NCI-H82 treated with DMSO at 0.1 percent for 48 hours (cell line): ENCODE measurements at regions not wholly inside any gene's neighbourhood (a gene's known extent, or its start where the extent isn't known, plus 50 kb on each side); places are given as distances from the start of the nearest gene placed in this dataset.
"Not testable (repeated sequence)": the region's sequence is repeated elsewhere in the genome, so short reads cannot be mapped to it uniquely, and the experiment has no call there.

Experiments
- DNase-seq: peaks from one replicate; lab custom pipeline; 2025; ENCODE audit not compliant: unreplicated experiment; lab: John Stamatoyannopoulos, UW

DNA sequence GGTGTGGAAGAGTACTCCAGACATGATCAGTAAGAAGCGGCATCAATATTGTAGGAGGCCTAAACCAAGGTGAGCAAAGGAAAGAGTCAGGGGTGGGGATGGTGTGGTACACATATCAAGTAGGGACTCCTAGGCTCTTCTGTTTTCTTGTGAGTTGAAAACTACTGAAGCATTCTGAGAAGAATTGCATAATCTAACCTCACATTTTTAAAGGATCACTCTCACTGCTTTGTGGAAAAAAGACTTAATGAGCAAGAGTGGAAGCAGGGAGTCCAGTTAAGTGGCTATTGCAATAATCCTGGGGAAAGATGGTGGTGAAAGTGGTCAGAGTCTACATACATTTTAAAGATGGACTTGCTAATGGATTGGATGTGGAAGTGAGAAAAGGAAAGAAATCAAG is 899.5 kb upstream of the FAM98A start:
- DNase-seq, result no peak

DNA sequence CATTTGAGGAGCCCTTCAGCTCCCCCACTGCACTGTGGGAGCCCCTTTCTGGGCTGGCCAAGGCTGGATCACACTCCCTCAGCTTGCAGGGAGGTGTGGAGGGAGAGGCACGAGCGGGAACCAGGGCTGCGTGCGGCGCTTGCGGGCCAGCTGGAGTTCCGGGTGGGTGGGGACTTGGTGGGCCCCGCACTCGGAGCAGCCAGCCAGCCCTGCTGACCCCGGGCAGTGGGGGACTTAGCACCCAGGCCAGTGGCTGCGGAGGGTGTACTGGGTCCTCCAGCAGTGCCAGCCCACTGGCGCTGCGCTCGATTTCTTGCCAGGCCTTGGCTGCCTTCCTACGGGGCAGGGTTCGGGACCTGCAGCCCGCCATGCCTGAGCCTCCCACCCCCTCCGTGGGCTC is 895.1 kb upstream of the FAM98A start:
- not testable (repeated sequence) for DNase-seq

DNA sequence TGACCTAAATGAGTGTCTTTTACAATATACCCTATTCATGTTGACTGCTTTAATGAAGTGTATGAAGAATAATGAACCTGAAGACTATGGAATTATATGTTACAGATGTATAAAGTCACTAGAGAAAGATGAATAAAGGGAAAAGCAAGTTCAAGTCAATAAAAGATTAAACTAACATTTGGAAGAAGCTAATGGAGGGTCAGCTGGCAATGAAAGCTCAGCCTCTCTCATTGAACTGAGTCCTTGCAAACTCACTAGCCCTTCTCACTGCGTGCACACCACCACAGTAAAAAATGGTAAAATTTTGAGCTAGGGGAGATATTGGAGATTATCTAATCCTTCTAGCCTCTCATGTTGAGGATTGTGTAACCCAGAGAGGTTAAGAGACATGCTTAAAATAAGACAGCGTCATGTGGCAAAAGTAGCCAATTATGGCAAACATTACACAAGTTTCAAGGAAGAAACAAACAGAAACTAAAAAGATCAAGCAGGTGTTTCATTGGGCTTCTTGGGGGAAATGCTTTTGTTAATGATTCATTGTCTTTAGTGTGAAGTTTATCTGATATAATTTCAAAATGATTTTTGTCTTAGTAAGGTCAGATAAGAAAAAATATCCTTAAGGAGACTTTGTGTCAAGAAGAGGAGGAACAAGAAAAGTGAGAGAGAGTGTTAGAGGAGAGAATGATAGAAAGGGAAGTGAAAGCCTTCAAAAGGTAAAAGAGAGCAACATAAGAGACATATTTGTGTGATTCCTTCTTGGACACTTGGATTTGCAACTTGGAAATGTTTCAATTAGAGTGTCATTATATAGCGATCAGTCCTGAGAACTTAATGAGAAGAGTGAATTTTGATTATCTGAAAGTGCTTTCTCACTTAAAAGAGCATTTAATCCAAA is 893.7 kb upstream of the FAM98A start:
- DNase-seq, result no peak

DNA sequence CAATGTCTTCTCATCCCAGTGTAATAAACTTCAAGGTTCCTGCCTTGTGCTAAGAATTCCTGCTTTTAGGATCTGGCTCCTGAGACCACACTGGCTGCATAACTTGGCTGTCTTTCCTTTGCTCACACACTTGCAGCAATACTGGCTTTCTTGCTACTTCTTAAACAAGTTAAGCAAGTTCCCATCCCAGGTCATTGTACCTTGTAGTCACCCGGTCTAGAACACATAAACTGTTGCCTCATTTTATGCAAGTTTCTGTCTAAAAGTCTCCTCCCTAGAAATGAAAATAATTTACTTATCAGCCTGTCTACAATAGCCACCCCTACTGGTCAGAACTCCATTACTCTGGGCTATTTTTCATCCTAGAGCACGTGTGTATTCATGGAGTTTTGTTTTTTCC is 887.9 kb upstream of the FAM98A start:
- no peak for DNase-seq

DNA sequence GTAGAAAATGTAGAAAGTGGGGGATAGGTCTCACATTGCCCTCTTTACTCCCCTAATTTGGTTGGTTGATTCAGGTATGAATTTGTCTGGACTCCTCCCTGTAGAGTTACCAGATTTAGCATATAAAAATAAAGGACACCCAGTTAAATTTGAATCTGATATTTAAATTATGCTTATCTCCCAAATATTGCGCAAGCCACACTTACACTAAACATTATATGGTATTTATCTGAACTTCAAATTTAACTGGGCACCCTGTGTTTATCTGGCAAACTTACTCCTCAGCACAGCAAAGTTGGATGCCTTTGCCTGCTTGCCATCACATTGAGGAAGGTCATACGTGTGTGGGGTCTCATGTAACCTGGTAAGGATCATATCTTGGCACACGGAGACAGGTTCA is 882.4 kb upstream of the FAM98A start:
- no peak for DNase-seq

DNA sequence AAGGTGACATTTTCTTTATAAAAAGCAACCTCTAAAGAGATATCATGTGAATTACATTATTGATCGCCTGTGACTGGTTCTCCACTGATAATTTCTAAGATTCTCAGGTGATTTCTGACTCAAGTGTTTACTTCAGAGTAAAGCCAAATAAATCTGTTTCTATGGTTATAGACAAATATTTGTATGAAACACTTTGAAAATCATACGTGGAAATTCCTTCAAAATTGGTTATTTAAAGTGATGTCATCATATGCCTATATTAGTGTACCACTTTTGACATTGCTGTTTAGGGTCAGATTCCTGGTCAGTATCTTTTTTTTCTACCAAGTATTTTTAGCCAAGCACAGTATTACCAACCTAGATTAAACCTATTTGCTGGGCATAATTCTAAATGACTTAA is 881.3 kb upstream of the FAM98A start:
- no peak for DNase-seq

DNA sequence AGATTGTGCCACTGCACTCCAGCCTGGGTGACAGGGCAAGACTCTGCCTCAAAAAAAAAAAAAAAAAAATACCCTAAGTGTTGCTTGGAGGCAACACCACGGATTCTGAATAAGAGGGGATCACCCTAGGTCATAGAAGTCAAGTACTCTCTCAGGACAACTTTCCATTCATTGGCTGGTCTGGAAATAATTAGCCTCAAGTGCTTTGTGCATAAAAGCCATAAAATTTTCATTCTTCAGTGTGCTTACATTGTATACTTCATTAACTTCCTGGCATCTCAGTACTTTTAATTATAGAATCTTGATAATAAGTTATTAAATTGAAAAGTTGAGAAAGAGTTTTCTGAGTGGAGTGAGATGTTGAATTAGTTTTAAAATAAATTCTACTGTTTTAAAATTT is 876.1 kb upstream of the FAM98A start:
- no peak for DNase-seq

DNA sequence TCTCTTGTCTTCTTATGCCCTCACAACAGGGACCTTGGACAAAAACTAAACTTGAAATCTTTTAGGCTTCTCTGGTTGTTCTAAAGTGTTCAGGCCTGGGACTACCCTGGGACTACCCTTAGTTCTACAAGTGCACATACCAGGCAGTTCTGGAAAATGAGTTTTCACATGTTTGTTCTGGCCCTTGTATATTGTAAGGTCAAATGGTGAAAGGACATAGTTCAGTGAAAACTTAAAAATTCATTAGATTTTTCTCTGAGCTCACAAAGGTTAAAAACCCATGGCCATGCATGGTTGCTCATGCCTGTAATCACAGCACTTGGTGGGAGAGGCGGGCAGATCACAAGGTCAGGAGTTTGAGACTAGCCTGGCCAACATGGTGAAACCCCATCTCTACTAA is 875.5 kb upstream of the FAM98A start:
- DNase-seq, result no peak

DNA sequence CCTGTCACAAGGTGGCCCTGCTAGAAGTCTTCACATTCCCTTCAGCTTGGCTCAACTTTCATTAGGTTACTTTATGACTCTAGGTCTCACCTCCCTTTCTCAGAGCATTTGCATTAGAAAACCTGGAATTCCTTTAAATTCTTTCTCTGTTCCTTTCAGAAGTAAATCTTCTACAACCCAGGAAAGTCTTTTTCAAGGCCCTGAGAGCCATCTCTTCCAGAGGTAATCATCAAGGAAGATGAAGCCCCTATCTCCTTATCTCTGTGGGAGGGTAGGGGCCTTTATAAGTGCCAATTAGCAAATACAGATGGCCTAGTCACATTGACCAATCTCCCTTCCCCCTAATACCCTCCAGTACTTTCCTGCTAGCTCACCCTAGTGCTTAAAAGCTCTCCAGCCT is 848.0 kb upstream of the FAM98A start:
- no peak for DNase-seq

DNA sequence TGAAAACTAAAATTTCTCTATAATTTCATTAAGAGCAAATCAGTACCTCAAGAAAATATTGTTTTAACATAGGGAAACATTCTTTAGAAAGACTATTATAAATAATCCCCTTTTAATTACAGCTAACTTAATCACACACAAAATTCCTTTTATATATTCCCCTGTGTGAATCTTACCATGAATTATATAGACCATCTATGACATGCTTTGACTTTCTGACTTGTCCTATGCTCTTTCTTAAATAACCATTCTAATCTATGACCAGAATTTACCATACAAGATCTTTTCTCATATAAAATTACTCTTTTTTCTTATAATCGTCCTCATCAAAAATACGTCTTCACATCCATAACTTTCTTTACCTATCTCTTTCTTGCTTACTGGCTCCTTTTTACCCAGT is 824.2 kb upstream of the FAM98A start:
- no peak for DNase-seq

DNA sequence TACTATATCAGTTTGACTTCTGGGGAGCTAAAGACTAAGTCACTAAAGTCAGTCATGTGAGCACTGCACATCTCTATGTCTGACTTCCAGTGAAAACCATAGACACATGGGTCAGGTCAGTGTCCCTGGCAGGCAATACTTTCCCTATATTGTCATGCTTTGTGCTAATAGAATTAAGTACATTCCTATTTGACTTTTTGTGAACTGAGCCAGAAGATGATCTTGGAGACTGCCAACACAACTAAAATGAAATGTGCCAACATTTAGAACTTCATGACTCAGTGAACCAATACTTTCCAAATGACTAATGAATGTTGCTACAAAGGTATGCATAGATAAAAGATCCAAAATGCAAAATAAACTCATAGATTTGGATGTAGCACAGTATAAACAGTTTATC is 820.8 kb upstream of the FAM98A start:
- no peak for DNase-seq

DNA sequence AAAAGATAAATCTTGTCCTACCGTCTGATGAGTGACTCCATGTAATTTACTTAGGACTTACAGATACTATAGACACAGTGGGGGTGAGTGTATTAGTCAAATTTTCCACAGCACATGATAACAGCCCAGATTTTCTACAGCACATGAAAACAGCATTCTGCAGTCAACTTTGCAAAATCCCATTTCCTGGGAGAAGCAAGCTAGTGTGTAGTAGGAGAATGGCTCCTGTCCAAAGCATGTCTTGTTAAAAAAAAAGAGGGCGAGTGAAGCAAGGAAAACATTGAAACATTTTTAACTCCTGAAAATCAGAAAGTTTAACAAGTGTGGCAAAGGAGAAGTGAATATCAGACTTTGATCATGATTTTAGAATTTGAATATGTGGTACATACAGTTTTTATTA is 817.8 kb upstream of the FAM98A start:
- DNase-seq, result no peak

DNA sequence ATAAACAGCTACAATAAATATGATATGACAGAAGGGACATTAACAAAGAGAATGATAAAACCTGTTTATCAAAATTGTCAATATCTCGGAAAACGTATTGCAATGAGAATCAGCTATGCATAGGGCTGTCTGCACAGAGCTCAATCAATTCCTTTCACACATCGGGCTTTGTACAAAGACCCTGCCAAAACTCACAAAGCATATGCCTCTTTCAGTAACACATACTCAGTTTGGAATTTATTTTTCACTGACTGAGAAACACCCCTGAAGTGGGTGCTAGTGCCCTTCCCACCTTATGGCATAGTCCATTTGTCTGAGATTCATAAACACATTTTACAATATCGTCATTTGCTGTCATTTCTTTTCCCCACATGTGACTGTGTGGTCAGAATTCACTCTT is 815.8 kb upstream of the FAM98A start:
- no peak for DNase-seq

DNA sequence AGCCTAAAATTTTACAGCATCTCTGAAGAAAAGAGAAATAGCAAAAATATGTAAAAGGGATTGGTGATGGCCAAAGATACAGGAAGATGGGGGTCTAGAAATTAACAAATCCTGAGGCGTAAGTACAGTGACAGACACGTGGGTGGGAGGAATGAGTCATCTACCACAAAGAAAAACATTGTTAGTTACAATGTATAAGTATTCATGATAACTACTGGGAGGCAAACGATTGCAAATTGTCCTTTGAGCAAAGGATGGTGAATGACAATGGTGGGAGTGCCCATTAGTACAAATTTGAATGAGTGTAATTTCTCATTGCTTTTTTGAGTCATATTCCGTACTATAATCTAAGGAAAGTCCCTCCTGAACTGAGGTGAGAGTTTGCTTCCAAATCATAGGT is 809.0 kb upstream of the FAM98A start:
- DNase-seq, result no peak

DNA sequence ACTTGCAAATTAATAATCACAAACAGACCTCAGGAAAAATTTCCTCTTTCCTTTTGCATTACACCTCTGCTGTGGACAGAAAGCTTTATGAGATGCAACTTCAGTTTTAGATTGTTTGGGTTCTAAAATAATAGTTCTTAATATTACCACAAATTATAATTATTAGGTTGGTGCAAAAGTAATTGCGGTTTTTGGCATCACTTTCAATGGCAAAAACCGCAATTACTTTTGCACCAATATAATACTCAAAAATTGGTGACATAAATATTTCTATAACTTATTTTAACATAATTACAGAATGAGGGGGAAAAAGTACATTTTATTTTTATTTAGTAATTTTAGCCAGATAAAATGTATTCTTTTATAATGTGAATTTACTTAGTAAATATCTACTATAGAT is 804.4 kb upstream of the FAM98A start:
- DNase-seq, result no peak

DNA sequence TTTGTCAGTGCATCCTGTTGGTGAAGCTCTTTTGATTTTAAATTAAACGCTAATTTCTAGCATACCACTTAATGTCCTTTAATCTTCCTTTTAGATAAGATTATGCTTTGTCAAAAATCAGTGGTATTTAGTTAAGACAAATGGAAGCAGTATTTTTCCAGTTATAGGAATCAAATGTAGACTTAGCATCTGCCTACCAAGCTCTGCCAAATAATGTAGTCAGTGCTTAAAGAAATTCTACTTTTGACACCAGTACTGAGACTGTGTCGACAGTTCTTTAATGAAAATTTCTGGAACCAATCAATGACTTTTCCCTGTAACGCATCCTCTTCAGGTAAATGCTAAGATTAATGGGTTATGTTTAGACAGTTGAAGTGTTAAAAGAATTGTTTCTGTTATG is 803.3 kb upstream of the FAM98A start:
- no peak for DNase-seq

DNA sequence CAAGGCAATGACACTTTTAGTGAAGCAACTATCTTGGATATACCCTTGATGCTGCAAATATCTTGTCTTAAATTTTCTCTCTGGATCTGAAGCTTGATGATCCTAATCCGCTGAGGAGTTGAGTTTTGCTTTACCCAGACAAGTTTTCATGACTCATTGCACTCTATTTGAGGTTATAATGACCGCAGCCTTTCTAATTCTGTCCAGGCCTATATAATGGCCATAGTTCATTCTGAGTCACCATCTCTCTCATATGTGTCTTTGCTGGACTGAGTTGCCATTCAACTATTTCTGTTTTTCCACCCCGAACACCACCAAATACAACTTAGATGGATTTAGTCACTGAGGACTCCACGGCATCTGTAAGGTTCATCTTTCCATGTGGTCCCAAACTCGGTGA is 802.1 kb upstream of the FAM98A start:
- no peak for DNase-seq

DNA sequence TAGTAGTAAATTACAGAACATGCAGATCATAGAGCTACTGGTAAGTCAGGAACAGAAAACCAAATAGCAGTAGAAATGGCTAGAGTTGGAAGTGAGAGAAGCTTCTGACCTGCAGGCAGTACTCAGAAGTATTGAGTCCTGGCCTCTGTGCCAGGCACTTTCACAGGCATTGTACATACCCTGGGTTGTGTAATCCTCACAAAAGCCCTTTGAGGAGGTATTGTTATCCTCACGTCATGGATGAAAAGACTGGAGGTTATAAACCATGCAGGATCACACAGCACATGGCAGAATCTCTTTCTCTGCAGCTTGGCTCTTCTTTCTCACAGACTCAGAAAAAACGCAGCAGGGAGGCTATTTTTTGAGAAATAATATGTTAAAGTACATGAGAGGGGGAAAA is 789.3 kb upstream of the FAM98A start:
- no peak for DNase-seq

DNA sequence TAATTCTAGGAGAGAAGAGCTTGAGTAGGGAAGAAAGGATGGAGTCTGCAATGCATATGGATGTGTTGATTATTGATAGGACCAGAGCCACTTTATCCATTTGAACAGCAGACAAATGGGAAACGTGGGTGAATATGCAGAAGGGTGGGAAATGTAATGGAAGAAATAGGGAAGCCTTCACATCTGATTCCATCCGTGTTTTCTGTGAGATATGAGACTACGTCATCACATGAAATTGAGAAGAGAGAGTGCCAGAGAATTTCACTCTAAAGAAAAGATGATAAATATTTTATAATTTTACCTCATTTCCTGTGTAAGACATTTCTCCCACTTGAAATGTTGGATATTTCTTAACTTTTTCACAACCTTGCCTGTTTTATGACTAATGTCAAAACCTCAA is 788.4 kb upstream of the FAM98A start:
- DNase-seq, result no peak

DNA sequence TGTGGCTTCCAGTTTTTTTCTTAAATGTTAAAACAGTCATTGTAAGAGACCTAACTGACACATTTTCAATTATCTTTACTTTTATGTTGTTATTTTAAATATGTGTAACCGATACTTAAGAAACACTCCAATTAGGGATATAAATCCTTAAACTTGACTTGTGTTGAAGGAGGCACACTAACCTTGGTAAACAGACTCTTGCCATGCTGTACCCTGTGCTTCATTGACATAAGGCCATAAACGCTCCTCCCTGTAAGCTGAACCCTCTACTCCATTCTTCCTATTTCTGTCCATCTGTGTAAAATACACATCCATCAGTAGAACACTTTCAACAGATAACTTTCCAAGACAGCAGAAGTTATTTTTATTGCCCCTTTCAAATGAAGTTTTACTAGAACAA is 780.5 kb upstream of the FAM98A start:
- DNase-seq, result no peak

DNA sequence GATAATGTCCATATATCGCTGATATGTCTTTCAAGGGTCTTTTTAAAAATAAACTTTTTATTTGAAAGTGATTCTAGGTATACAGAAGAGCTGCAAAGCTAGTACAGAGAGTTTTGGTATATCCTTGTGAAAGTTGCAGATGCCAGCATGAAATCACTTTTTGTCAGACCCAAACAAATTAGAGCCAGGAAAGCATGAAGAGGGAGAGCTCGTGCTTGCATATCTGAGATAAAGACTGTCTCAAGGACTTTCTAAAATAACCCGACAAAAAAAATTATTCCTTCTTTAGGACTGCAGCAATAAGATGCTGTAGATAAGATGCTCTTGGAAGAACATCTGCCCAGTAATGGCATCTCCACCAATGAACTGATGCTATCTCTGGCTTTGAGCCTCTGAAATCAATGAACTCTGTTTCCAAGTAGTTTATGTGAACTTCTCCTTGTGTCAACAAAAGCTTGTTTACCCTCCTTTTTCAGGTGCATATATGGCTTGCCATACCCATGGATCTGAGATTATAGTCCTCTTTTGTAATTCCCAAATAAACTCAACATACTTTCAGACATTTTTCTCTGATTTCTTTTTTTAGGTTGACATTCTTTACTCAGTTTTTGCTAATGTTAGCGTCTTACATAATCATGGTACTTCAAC is 774.6 kb upstream of the FAM98A start:
- DNase-seq, result no peak

DNA sequence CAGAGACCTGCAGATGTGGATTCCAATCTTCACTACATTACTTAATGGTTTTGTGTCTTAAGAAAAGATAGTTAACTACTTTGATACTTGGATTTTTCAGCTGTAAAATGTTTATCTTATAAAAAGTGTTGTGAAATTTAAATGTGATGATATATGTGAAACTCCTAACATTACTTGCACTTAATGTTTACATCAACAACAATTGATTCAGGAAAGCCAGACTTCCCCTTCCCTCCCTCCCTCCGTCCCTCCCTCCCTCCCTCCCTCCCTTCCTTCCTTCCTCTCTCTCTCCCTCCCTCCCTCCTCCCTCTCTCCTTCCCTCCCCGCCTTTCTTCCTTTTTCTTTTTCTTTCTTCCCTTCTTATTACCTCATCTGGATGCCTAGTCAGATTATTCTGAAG is 773.9 kb upstream of the FAM98A start:
- DNase-seq, result no peak

DNA sequence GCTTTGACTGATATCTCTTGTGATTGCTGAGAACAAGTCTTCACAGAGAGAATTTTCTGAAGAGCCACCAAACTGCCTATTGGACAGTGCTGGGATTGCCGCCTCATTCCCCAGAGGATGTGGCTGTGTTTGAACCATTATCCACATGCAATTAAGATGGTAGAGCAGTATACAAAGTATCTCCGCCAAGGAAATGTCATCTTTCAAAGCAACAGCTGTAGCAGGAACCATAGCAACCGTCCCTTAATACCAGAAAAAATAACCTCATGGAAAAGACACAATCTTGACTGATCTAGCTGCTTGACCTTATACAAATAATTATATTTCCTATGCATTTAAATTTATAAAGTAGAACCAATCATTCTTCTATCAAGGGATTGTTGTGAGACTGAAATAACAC is 772.6 kb upstream of the FAM98A start:
- DNase-seq, result no peak
